T-cell (primary cell): ENCODE measurements at regions not wholly inside any gene's neighbourhood (a gene's known extent, or its start where the extent isn't known, plus 50 kb on each side); places are given as distances from the start of the nearest gene placed in this dataset.

Experiments used
- ATAC-seq, 4 experiments: fragments of 200-7000 bp in 3 of 4; fragments of 150-1000 bp in 1 of 4; cut with Tn5 transposase; replicated peaks in 1 of 4; 1 replicate in 3 of 4; 2 replicates in 1 of 4; pipeline ENCODE4 v1.10.0; 2021; ENCODE audit warnings: moderate library complexity in 3 of 4, mild to moderate bottlenecking in 2 of 4, moderate number of reproducible peaks in 1 of 4
- CTCF ChIA-PET, 2 donors: fragments of 300-600 bp; sonication (Branson Sonifier 250); formaldehyde crosslinking; loops; one replicate each; lab custom pipeline; 2022; ENCODE audit warnings: antibody characterized with exemption in 2 of 2; lab: Charles Lee
- POLR2A ChIA-PET, 2 donors: fragments of 300-600 bp; sonication (Branson Sonifier 250); formaldehyde crosslinking; loops; one replicate each; lab custom pipeline; 2022; ENCODE audit warnings: antibody characterized with exemption in 2 of 2; lab: Charles Lee
- DNase-seq, 35 experiments: peaks; one replicate each; pipeline versions ENCODE4 v3.0.0 to v3.0.0-alpha.2; 2013 to 2023
- H3K27ac ChIP-seq: one replicate; pipeline ENCODE4 v1.5.1; 2013; ENCODE audit warnings: low read length
- H3K27me3 ChIP-seq, 2 experiments: replicated peaks in 1 of 2; 1 replicate in 1 of 2; 2 replicates in 1 of 2; pipeline versions ENCODE4 v1.6.1 to v1.7.0; 2013; ENCODE audit warnings: low read length in 1 of 2, mixed read lengths in 1 of 2; ENCODE audit not compliant: control insufficient read depth in 2 of 2, insufficient read depth in 2 of 2; ENCODE audit errors: extremely low read depth in 1 of 2
- H3K36me3 ChIP-seq, 2 donors: 1 replicate in 1 of 2; 2 replicates in 1 of 2; pipeline versions ENCODE4 v1.6.1 to v1.7.0; 2013; ENCODE audit warnings: low read length in 1 of 2; ENCODE audit not compliant: control insufficient read depth in 2 of 2, insufficient read depth in 1 of 2; ENCODE audit errors: extremely low read depth in 1 of 2
- H3K4me1 ChIP-seq, 2 experiments: 1 replicate in 1 of 2; 2 replicates in 1 of 2; pipeline versions ENCODE4 v1.6.1 to v1.7.0; 2013; ENCODE audit warnings: low read length in 2 of 2, mixed read lengths in 1 of 2; ENCODE audit not compliant: insufficient read depth in 2 of 2, control insufficient read depth in 1 of 2; ENCODE audit errors: extremely low read depth in 1 of 2
- H3K4me3 ChIP-seq, 2 donors: 1 replicate in 1 of 2; 2 replicates in 1 of 2; pipeline versions ENCODE4 v1.5.1 to v1.7.0; 2013; ENCODE audit warnings: mild to moderate bottlenecking in 2 of 2, low read length in 1 of 2, moderate library complexity in 1 of 2; ENCODE audit not compliant: control insufficient read depth in 1 of 2; ENCODE audit errors: extremely low read depth in 1 of 2
- H3K9me3 ChIP-seq: 2 replicates; pipeline ENCODE4 v1.7.0; 2013
- H3K27ac Mint-ChIP-seq, 2 donors: one replicate each; pipeline ENCODE4 v1.8.0; 2020 to 2021; ENCODE audit warnings: mild to moderate bottlenecking in 2 of 2, mixed read lengths in 2 of 2
- H3K27me3 Mint-ChIP-seq, 2 donors: one replicate each; pipeline ENCODE4 v1.8.0; 2021 to 2022; ENCODE audit warnings: mixed read lengths in 2 of 2
- H3K36me3 Mint-ChIP-seq: one replicate; pipeline ENCODE4 v1.8.0; 2021; ENCODE audit warnings: mixed read lengths
- H3K4me1 Mint-ChIP-seq, 3 donors: one replicate each; pipeline ENCODE4 v1.8.0; 2020 to 2022; ENCODE audit warnings: mixed read lengths in 3 of 3, mild to moderate bottlenecking in 1 of 3
- H3K4me3 Mint-ChIP-seq, 3 donors: one replicate each; pipeline ENCODE4 v1.8.0; 2020 to 2022; ENCODE audit warnings: mild to moderate bottlenecking in 3 of 3, mixed read lengths in 3 of 3, moderate library complexity in 3 of 3
- H3K9me3 Mint-ChIP-seq, 3 donors: one replicate each; pipeline ENCODE4 v1.8.0; 2020 to 2022; ENCODE audit warnings: mixed read lengths in 3 of 3
- WGBS: methylation state at CpG from one replicate; pipeline ENCODE4 v1.1.5; 2013; ENCODE audit warnings: missing lambda C conversion rate; ENCODE audit not compliant: insufficient coverage; 5-methylcytosine and 5-hydroxymethylcytosine counted together

GRCh38 chr4:137387924-137388323 is 144.4 kb downstream of the PCDH18 start:
- peaks cover 5 to 10% (median 8%) of the 10 kb centered on the region in 3 donors for H3K9me3 Mint-ChIP-seq
- no peak overlapping the region for H3K4me3 Mint-ChIP-seq
- H3K4me1 Mint-ChIP-seq = no peaks in the 10 kb centered on the region
- H3K4me1 ChIP-seq = no peaks in the 10 kb centered on the region
- no peak for ATAC-seq
- no peak overlapping the region for H3K27ac Mint-ChIP-seq
- POLR2A ChIA-PET = no interaction called here
- CTCF ChIA-PET = no interaction called here
- no peaks in the 10 kb centered on the region for H3K36me3 ChIP-seq
- DNase-seq = no peak
- no peaks in the 10 kb centered on the region for H3K27me3 ChIP-seq
- H3K36me3 Mint-ChIP-seq = no peaks in the 10 kb centered on the region
- no CpG with 5 or more reads among the region's 3 CpGs for WGBS
- no peaks in the 10 kb centered on the region for H3K27me3 Mint-ChIP-seq
- H3K9me3 ChIP-seq = no peaks in the 10 kb centered on the region
- no peak overlapping the region for H3K4me3 ChIP-seq
- H3K27ac ChIP-seq = no peak overlapping the region

- Mint-ChIP-seq H3K36me3 (no peaks in the 10 kb centered on the region), H3K4me1 (no peaks in the 10 kb centered on the region), H3K4me3 (no peak overlapping the region), H3K27ac (no peak overlapping the region), H3K27me3 (no peaks in the 10 kb centered on the region), H3K9me3 (peaks cover 5 to 9% (median 8%) of the 10 kb centered on the region in 3 donors)
- H3K27ac ChIP-seq = no peak overlapping the region
- CTCF ChIA-PET = no interaction called here
- no peaks in the 10 kb centered on the region for H3K4me1 ChIP-seq
- DNase-seq (no peak), ATAC-seq (no peak)
- no peaks in the 10 kb centered on the region for H3K36me3 ChIP-seq
- POLR2A ChIA-PET = no interaction called here
- no peaks in the 10 kb centered on the region for H3K27me3 ChIP-seq
- no CpG with 5 or more reads among the region's 1 CpG for WGBS
- no peak overlapping the region for H3K4me3 ChIP-seq
- no peaks in the 10 kb centered on the region for H3K9me3 ChIP-seq
Measured at GRCh38 chr4:137384476-137384875, 147.8 kb downstream of the PCDH18 start.

GRCh38 chr4:137378821-137379220 is 153.5 kb downstream of the PCDH18 start:
- Histone ChIP-seq H3K27ac (no peak overlapping the region), H3K4me3 (no peak overlapping the region), H3K36me3 (no peaks in the 10 kb centered on the region), H3K9me3 (no peaks in the 10 kb centered on the region), H3K27me3 (no peaks in the 10 kb centered on the region), H3K4me1 (no peaks in the 10 kb centered on the region)
- Mint-ChIP-seq H3K9me3 (peaks cover 9 to 18% (median 12%) of the 10 kb centered on the region in 3 donors), H3K4me1 (no peaks in the 10 kb centered on the region), H3K27ac (no peak overlapping the region), H3K36me3 (no peaks in the 10 kb centered on the region), H3K27me3 (no peaks in the 10 kb centered on the region), H3K4me3 (no peak overlapping the region)
- POLR2A ChIA-PET = no interaction called here
- CTCF ChIA-PET = no interaction called here
- ATAC-seq = no peak
- WGBS = no CpG with 5 or more reads among the region's 1 CpG
- DNase-seq = no peak

DNA sequence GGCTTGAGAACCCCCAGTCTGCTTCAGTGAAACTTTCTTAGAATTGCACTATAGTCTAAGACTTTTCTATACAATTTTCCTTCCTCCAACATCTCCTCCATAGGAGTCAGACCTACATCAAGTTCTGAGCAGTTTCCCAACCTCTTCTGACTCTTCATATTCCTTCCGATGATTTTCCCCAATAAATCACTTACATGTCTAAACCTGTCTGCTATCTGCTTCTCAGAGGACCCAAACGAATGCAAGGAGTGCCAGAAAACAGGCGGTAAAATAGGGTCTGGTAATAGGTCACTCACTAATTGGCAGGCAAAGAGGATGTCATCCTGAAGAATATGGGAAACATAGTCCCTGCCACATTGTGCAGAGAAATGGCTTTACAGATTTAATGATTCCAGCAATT is 153.9 kb downstream of the PCDH18 start:
- H3K9me3 Mint-ChIP-seq = peaks cover 6 to 17% (median 12%) of the 10 kb centered on the region in 3 donors
- H3K4me1 Mint-ChIP-seq = no peaks in the 10 kb centered on the region
- DNase-seq = no peak
- Histone ChIP-seq H3K4me3 (no peak overlapping the region), H3K36me3 (no peaks in the 10 kb centered on the region), H3K4me1 (no peaks in the 10 kb centered on the region), H3K9me3 (no peaks in the 10 kb centered on the region), H3K27me3 (no peaks in the 10 kb centered on the region), H3K27ac (no peak overlapping the region)
- ChIA-PET POLR2A (no interaction called here), CTCF (no interaction called here)
- no peaks in the 10 kb centered on the region for H3K27me3 Mint-ChIP-seq
- no peak overlapping the region for H3K27ac Mint-ChIP-seq
- no peak overlapping the region for H3K4me3 Mint-ChIP-seq
- no peaks in the 10 kb centered on the region for H3K36me3 Mint-ChIP-seq
- 78% methylated on average over 3 of the region's 3 CpGs for WGBS
- no peak for ATAC-seq

DNA sequence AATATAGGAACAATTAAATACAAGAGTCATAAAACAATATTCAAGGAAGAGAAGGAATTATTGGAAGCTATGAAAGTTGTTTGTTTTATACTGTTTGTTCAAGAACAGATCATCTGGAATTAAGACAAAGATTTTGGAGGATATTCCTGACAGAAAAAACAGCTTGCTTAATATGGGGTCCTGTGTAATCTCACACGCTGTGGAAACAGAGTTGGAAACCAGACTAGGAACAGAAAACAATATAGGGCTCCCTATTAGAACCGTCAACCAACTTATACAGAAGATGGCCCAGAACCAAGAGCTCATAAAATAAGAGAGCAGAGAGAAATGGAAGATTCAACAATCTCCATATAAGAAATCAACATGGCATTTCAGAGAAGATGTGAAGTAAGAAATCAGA is 156.0 kb downstream of the PCDH18 start:
- POLR2A ChIA-PET = no interaction called here
- no peak overlapping the region for H3K4me3 ChIP-seq
- Mint-ChIP-seq H3K27me3 (no peaks in the 10 kb centered on the region), H3K9me3 (peaks cover 6 to 17% (median 12%) of the 10 kb centered on the region in 3 donors), H3K4me3 (no peak overlapping the region), H3K27ac (no peak overlapping the region), H3K4me1 (no peaks in the 10 kb centered on the region), H3K36me3 (no peaks in the 10 kb centered on the region)
- H3K4me1 ChIP-seq = no peaks in the 10 kb centered on the region
- DNase-seq (no peak), ATAC-seq (no peak)
- H3K27me3 ChIP-seq = no peaks in the 10 kb centered on the region
- no peak overlapping the region for H3K27ac ChIP-seq
- no peaks in the 10 kb centered on the region for H3K36me3 ChIP-seq
- CTCF ChIA-PET = no interaction called here
- no peaks in the 10 kb centered on the region for H3K9me3 ChIP-seq
- no CpG with 5 or more reads among the region's 2 CpGs for WGBS

GRCh38 chr4:137375111-137375850 is 157.0 kb downstream of the PCDH18 start:
- ChIA-PET CTCF (interaction anchor here in 1 of 2 donors (0.5 kb wide), 1 partner anchor 631 kb away, joined by 3 read pairs; no protein-coding TSS in a partner anchor), POLR2A (no interaction called here)
- Histone ChIP-seq H3K9me3 (no peaks in the 10 kb centered on the region), H3K36me3 (no peaks in the 10 kb centered on the region), H3K4me3 (no peak overlapping the region), H3K4me1 (no peaks in the 10 kb centered on the region), H3K27me3 (no peaks in the 10 kb centered on the region), H3K27ac (no peak overlapping the region)
- no peak for ATAC-seq
- Mint-ChIP-seq H3K9me3 (peaks cover 6 to 20% (median 12%) of the 10 kb centered on the region in 3 donors), H3K27me3 (no peaks in the 10 kb centered on the region), H3K36me3 (no peaks in the 10 kb centered on the region), H3K27ac (no peak overlapping the region), H3K4me1 (no peaks in the 10 kb centered on the region), H3K4me3 (no peak overlapping the region)
- WGBS = 49% methylated on average over 2 of the region's 2 CpGs
- DNase-seq = no peak
